K562 (cell line): ENCODE measurements at regions not wholly inside any gene's neighbourhood (a gene's known extent, or its start where the extent isn't known, plus 50 kb on each side); places are given as distances from the start of the nearest gene placed in this dataset.

ENCODE experiments used
- EGR1 ChIP-seq: fragments of 450-650 bp; conservative IDR thresholded peaks from 2 replicates; pipeline ENCODE4 v1.6.1; 2017; ENCODE audit warnings: mild to moderate bottlenecking
- EP400 ChIP-seq: fragments of 450-650 bp; IDR thresholded peaks from 2 replicates; pipeline ENCODE4 v1.6.1; 2017; ENCODE audit warnings: antibody characterized with exemption, mild to moderate bottlenecking, moderate library complexity
- PHF8 ChIP-seq: fragments of 200-600 bp; sonication (generic); IDR thresholded peaks from 2 replicates; pipeline ENCODE4 v1.6.1; 2012; ENCODE audit warnings: mixed run types, mild to moderate bottlenecking, inconsistent platforms, low read length, moderate library complexity, borderline replicate concordance
- POLR2AphosphoS5 ChIP-seq: IDR thresholded peaks from 2 replicates; pipeline ENCODE4 v1.6.1; 2011; ENCODE audit warnings: mild to moderate bottlenecking, low read depth, low read length, moderate library complexity; ENCODE audit not compliant: control insufficient read depth, insufficient read depth
- TCF7 ChIP-seq: sonication (generic); IDR thresholded peaks from 2 replicates; pipeline ENCODE4 v1.6.1; 2016; ENCODE audit warnings: antibody characterized with exemption, borderline replicate concordance
- ZHX1 ChIP-seq: fragments of 150-350 bp; conservative IDR thresholded peaks from 2 replicates; pipeline ENCODE4 v1.6.1; 2014; ENCODE audit warnings: low read length
- ZNF24 ChIP-seq: fragments of 450-650 bp; IDR thresholded peaks from 2 replicates; pipeline ENCODE4 v1.6.1; 2016
- TF ChIP-seq, protein P1 (sequence below): fragments of 250-450 bp; sonication (Bioruptor Pico); IDR thresholded peaks from 2 replicates; pipeline ENCODE4 v1.8.0; 2022; ENCODE audit warnings: inconsistent platforms, mild to moderate bottlenecking, moderate library complexity, borderline replicate concordance
- TF ChIP-seq, protein P2 (sequence below): fragments of 450-650 bp; formaldehyde crosslinking; IDR thresholded peaks from 2 replicates; pipeline ENCODE4 v1.4.0; 2020; ENCODE audit warnings: mild to moderate bottlenecking, moderate library complexity
- TF ChIP-seq, protein P3 (sequence below), 3 experiments: IDR thresholded peaks in 2 of 3; conservative IDR thresholded peaks in 1 of 3; 2 replicates each; pipeline ENCODE4 v1.5.1; 2011 to 2012; ENCODE audit warnings: low read length in 3 of 3, mild to moderate bottlenecking in 3 of 3, control low read depth in 2 of 3, improper control_type of control experiment in 1 of 3, inconsistent platforms in 1 of 3, low read depth in 1 of 3, mixed read lengths in 1 of 3, moderate library complexity in 1 of 3; ENCODE audit not compliant: insufficient read depth in 2 of 3
- TF ChIP-seq, protein P4 (sequence below): sonication (generic); formaldehyde crosslinking; IDR thresholded peaks from 2 replicates; pipeline ENCODE4 v1.8.1; 2023; ENCODE audit warnings: mild to moderate bottlenecking, missing genetic modification reagents, moderate library complexity

DNA sequence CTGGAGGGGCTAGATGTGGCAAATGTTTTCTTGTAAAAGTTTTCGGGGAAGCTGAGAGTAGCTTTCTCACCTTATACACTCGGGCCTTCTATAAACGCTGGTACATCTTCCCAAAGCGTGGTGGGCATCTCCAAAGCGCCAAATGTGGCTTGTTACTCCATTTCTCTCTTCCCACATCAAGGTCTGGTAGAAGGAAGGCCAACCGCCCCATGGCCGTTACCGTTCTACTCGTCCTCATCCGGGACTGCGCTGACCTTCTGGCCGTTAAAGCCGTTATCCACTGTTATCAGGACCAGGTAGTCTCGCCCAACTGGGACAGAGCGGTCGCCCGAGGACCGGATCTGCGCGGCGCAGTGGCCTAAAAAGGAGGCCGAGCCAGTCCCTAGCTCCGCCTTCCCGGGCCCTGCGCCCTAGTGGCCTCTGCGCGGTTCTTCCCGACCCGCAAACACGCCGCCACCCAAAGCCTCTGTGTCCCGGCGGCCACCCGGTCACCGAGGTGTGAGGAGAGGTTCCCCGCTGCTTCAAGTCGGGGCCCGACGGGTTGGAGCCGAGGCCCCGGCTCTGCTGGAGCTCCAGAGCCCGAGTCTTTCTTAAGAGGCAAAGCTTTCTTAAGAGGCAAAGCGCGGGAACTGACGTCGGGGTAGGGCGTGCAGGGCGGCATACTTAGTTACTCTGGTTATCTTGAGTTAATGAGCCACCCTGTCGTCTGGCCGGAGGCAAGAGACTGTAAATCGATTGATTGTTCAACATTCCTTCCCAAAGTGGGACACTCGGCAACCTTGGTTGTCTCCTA, 90.5 kb downstream of the GPX5 start:
- TF ChIP-seq PHF8 (peak; percentile 82; the same call in 1 of the 2 replicates), ZNF24 (peak; percentile 65; the same call in 1 of the 2 replicates), EGR1 (no peak), TCF7 (0 out of 2 replicates have a peak, but pooled peaks have one; percentile 40), ZHX1 (no peak), POLR2AphosphoS5 (peak; percentile 88), EP400 (peak; percentile 96)
- TF ChIP-seq, protein P1, sequence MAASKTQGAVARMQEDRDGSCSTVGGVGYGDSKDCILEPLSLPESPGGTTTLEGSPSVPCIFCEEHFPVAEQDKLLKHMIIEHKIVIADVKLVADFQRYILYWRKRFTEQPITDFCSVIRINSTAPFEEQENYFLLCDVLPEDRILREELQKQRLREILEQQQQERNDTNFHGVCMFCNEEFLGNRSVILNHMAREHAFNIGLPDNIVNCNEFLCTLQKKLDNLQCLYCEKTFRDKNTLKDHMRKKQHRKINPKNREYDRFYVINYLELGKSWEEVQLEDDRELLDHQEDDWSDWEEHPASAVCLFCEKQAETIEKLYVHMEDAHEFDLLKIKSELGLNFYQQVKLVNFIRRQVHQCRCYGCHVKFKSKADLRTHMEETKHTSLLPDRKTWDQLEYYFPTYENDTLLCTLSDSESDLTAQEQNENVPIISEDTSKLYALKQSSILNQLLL (CRISPR knock-in tag), result no peak
- TF ChIP-seq, protein P2, sequence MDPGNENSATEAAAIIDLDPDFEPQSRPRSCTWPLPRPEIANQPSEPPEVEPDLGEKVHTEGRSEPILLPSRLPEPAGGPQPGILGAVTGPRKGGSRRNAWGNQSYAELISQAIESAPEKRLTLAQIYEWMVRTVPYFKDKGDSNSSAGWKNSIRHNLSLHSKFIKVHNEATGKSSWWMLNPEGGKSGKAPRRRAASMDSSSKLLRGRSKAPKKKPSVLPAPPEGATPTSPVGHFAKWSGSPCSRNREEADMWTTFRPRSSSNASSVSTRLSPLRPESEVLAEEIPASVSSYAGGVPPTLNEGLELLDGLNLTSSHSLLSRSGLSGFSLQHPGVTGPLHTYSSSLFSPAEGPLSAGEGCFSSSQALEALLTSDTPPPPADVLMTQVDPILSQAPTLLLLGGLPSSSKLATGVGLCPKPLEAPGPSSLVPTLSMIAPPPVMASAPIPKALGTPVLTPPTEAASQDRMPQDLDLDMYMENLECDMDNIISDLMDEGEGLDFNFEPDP (CRISPR knock-in tag), result no peak
- TF ChIP-seq, protein P3, sequence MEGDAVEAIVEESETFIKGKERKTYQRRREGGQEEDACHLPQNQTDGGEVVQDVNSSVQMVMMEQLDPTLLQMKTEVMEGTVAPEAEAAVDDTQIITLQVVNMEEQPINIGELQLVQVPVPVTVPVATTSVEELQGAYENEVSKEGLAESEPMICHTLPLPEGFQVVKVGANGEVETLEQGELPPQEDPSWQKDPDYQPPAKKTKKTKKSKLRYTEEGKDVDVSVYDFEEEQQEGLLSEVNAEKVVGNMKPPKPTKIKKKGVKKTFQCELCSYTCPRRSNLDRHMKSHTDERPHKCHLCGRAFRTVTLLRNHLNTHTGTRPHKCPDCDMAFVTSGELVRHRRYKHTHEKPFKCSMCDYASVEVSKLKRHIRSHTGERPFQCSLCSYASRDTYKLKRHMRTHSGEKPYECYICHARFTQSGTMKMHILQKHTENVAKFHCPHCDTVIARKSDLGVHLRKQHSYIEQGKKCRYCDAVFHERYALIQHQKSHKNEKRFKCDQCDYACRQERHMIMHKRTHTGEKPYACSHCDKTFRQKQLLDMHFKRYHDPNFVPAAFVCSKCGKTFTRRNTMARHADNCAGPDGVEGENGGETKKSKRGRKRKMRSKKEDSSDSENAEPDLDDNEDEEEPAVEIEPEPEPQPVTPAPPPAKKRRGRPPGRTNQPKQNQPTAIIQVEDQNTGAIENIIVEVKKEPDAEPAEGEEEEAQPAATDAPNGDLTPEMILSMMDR (IDR thresholded peaks at IDR 0.05 in 2 of 3, conservative IDR thresholded peaks at IDR 0.05 in 1 of 3; ENCODE audit: insufficient read depth in 2 of 3, low read depth in 1 of 3, low read length in 3 of 3), result peak; percentile 28 to 33 (median 29); a peak in 3 of 6 replicates
- TF ChIP-seq, protein P4, sequence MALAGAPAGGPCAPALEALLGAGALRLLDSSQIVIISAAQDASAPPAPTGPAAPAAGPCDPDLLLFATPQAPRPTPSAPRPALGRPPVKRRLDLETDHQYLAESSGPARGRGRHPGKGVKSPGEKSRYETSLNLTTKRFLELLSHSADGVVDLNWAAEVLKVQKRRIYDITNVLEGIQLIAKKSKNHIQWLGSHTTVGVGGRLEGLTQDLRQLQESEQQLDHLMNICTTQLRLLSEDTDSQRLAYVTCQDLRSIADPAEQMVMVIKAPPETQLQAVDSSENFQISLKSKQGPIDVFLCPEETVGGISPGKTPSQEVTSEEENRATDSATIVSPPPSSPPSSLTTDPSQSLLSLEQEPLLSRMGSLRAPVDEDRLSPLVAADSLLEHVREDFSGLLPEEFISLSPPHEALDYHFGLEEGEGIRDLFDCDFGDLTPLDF, result peak; percentile 97
